GM18502 (cell line): ENCODE measurements at regions not wholly inside any gene's neighbourhood (a gene's known extent, or its start where the extent isn't known, plus 50 kb on each side); places are given as distances from the start of the nearest gene placed in this dataset.

ENCODE experiments used
- ATAC-seq: cut with Tn5 transposase; IDR thresholded peaks from one replicate; pipeline ENCODE4 v1.9.1; 2021; ENCODE audit warnings: mild to moderate bottlenecking; ENCODE audit not compliant: unreplicated experiment, poor library complexity

DNA sequence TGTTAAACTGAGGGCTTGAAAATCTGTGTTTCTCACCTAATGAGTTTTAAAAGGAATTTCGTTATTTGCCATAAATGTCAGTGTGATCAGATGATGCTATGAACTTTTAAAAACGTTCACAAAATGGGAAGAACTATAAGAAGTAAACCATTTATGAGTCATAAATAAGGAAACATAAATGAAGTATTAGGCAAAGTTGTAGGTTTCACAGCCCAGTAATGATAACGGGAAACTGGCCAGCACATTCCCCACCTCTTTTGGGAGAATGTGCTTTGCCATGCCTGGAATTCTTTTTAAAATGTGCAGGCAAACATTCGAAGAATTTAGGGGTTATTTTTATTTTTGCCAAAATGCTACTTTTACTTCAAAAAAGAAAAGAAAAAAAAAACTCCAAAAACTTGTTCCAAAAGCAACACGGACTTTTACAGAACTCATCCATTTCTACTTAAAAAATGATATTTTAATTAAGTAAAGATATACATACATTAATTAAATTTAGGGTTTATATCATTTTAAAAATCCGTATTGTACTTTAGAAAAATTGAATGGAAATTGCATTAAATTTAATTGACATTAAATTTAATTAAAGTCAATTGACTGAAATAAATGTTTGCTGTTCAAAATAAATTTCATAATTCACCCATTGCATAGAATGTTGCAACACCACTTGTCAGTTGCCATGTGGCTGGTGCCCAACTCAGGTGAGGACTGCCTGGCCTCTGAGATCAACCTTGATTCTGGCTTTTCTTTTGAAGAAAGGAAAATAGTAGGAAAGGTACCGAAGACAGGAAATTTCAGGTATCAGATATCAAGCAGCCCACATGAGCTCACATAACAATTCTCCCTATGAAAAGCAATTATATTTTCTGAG is 1198.5 kb downstream of the EFNB2 start:
- ATAC-seq: no peak

DNA sequence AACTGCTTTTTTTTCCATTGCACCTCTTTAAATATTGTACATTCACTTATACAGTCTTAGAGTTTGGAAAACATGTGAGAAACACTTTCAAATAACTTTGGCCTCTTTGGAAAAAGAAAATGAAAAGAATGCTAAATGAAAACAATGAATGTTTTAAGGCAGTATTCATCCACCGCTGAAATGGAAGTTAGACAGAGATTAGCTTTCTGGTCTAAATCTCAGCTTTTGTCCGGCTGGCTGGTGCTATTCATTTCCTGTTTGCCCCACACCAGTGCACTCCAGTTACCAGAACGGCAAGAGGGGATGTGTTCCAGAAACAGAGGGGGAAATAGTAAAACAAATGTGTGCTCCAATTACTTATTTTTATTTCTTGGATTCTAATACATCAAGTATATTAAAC is 1201.3 kb downstream of the EFNB2 start:
- ATAC-seq: no peak

- no peak for ATAC-seq
These were observed 1202.0 kb downstream of the EFNB2 start for GRCh38 chr13:105333416-105333815.

DNA sequence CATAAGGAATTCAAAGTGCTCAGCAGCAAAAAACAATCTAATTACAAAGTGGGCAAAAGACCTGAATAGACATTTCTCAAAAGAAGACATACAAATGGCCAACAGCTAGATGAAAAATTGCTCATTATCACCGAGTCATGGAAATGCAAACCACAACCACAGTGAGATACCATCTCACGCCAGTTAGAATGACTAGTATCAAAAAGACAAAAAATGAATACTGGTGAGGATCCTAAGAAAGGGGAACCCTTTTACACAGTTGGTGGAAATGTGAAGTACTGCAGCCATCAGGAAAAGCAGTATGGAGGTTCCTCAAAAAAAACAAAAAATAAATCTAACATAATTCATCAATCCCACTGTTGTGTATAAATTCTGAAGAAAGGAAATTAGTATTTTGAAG is 1206.1 kb downstream of the EFNB2 start:
- ATAC-seq: no peak

- ATAC-seq: no peak
These were observed 1207.2 kb downstream of the EFNB2 start for GRCh38 chr13:105328212-105328611.

- ATAC-seq: no peak
These were observed 1207.8 kb downstream of the EFNB2 start for GRCh38 chr13:105327581-105328126.

DNA sequence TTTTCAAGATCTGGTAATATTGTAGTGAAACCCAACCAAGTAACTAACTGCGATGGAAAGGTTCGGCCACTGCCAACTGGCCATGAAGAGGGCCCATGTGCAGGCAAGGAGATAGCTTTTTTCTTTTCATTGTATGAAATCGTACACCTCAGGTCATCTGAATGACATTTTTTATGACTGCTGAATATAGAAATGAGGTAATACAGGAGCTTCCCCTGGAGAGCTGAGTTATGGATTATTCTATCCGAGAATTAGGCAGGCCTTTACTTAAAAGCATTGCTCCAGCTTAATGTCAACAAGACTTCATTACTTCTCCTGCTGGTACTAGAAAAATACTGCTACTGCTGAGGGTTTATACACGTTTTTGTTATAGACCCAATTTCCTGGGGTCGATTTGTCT is 1215.6 kb downstream of the EFNB2 start:
- ATAC-seq: no peak

DNA sequence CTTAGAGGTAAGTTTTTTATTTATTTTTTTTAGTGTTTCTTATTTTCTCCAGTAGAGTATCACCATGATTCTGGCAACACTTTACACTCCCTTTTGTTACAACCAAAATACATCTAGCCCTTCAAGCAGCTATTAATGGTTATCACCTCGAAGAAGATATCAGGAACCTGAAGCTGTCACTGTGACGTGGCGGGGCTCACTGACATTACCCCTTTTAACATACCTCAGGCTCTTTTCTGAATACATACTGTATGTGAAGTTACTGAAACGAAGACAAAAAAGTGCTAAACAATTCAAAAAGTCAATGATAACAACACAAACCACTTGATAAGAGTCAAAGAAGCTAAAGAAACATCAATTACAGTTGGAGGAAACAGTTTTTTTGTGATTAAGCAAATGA is 1218.7 kb downstream of the EFNB2 start:
- no peak for ATAC-seq

- no peak for ATAC-seq
These were observed 1222.6 kb downstream of the EFNB2 start for GRCh38 chr13:105312906-105313305.

DNA sequence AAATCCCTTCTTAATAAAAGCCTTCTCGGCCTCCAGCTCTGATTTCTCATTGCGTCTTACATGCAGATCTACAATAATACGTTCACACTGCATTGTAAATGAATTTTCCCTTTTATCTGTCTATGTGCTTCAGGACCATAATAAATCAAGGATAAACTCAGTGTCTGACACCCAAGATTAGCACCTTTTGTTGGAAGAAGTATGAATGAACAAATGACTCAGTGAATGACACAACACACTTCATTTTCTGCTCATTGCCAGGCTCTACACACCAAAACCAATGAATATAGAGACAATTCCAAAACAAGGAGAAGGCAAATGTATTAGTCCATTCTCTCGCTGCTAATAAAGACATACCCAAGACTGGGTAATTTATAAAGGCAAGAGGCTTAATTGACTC is 1224.4 kb downstream of the EFNB2 start:
- no peak for ATAC-seq

- ATAC-seq: no peak
These were observed 1227.7 kb downstream of the EFNB2 start for GRCh38 chr13:105307776-105308175.

DNA sequence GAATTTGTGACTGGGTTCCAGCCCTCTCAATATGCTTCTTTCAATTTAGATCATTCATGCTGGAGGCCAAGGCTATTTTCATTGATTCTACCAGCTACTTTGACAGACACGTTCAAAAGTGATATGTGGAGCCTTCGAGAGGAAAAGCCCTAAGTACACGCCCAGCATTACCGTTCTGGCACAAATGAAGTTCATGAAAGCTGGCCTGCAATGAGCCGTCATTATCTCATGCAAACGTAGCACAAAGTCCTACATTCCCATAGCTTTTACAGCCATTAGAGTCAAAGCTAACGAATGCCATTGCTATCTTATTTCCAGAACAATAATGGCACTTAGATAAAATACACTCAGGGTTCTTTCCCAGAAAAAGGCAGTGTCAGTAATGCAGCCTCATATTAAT is 1237.6 kb downstream of the EFNB2 start:
- ATAC-seq: no peak

GRCh38 chr13:105291987-105292386 is 1243.5 kb downstream of the EFNB2 start:
- ATAC-seq: no peak

- no peak for ATAC-seq
These were observed 1244.9 kb downstream of the EFNB2 start for GRCh38 chr13:105290596-105290995.

DNA sequence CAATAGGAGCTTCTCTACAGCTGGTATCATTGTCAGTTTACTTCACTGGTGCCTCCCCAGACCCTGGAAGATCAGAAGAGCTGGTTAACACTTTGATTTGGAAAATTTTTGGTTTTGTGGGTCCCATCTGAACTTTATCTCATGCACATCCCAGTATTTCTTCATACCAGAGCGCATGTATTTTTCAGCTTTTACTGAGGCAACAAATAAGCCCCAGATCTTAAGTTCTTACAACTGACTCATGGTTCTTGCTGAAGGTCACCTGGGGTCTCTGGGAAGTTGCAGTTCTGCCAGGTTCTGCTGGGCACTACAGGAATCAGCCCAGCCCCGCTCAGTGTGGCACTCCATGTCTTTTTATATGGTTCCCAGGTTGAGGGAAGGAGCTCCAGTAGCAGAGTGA is 1249.9 kb downstream of the EFNB2 start:
- no peak for ATAC-seq

DNA sequence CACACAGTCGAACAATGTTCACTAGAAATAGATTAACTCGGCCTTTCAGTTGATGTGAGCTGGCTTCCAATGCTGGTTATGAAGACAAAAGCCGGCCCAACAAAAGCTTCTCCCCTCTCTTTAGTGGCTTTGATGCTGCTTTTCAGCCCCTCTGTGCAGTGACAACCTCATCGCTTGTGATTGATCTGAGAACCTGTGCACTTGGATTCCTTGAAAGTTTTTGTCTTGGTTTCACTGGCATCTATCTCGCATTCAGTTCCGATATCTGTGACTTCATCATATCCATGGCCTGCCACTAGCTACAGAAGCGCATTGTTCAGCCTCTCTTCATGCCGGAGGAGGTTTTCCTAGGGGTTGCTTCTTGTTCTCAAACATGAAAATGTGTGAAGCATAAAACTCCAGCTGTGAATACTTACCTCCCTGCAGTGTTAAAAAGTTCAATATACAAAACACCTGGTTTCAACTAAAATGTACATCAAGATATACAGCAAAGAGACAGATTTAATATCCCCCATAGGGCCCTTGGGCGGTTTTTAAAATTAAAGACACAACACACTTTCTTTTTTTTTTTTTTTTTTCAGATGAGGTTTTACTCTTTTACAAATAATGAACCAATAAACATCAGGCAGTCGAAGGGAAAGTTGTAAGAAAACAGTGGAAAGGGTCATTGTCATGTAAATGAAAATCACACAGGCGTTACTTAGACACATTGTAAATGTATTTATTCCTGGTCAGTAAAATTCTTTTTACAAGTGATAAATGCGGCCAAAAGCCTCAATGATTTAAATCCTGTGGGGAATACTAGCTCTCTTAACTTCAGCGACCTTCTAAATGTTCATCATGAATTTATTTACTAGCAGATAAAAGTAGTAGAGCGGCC is 1252.8 kb downstream of the EFNB2 start:
- ATAC-seq: no peak

GRCh38 chr13:105278943-105279381 is 1256.5 kb downstream of the EFNB2 start:
- ATAC-seq: no peak

GRCh38 chr13:105276571-105276970 is 1258.9 kb downstream of the EFNB2 start:
- ATAC-seq: no peak

DNA sequence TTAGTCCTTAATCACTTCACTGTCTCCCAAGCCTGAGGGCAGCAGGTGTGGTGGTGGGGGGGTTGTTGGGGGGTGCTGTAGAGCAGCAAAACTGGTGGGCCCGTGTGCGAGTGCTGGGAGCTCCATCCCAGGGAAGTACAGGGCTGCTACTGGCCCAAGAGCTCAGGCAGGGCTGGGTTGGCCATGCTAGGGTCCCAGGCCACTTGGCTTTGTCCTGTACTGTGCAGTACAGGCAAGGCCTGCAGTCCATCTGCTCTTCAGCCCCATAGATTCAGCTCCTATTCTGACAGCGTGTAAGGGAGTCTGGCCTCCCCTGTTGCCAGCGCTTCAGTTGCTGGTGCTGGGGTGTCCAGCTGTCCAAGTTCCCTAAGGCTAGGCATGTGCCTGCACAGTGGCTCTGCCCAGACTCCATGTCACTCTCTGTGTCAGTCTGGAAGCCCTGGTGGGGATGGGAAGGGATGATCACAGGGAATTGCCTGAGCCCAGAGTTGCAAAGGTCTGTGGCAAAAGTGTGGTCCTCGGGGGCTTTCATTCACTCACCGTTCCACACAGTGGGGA is 1261.7 kb downstream of the EFNB2 start:
- ATAC-seq: no peak
